Ureter (tissue), 1 donor: ENCODE measurements at regions not wholly inside any gene's neighbourhood (a gene's known extent, or its start where the extent isn't known, plus 50 kb on each side); places are given as distances from the start of the nearest gene placed in this dataset.
"Not testable (repeated sequence)": the region's sequence is repeated elsewhere in the genome, so short reads cannot be mapped to it uniquely, and the experiment has no call there.

Experiments used
- DNase-seq: peaks from one replicate; pipeline ENCODE4 v3.0.0-alpha.2; 2020; ENCODE audit warnings: low spot score
- donor health status: DM: yes; HTN: yes; CAD: no.

GRCh38 chr1:147062956-147063355, 109.3 kb downstream of the PRKAB2 start:
- DNase-seq = no peak

DNA sequence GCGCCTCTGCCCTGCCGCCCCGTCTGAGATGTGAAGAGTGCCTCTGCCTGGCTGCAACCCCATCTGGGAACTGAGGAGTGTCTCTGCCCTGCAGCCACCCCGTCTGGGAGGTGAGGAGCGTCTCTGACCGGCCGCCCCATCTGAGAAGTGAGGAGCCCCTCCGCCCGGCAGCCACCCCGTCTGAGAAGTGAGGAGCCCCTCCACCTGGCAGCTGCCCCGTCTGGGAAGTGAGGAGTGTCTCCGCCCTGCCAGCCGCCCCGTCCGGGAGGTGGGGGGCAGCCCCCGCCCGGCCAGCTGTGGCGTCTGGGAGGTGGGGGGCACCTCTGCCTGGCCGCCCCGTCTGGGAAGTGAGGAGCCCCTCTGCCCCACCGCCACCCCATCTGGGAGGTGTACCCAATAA, 110.4 kb downstream of the PRKAB2 start:
- DNase-seq = not testable (repeated sequence)

- no peak for DNase-seq
Observed at GRCh38 chr1:147053269-147053668, 115.1 kb downstream of the NBPF12 start.

GRCh38 chr1:147052677-147053076, 114.6 kb downstream of the NBPF12 start:
- no peak for DNase-seq

DNA sequence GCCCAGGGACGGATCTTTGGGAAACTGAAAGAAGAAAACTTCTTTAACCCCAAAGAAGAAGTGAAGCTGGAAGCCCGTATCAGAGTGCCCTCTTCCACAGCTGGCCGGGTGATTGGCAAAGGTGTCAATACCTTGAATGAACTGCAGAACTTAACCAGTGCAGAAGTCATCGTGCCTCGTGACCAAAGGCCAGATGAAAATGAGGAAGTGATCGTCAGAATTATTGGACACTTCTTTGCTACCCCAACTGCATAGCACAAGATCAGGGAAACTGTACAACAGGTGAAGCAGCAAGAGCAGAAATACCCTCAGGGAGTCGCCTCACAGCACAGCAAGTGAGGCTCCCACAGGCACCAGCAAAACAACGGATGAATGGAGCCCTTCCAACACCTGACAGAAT, 114.0 kb downstream of the NBPF12 start:
- no peak for DNase-seq

GRCh38 chr1:147051136-147051535, 113.0 kb downstream of the NBPF12 start:
- no peak for DNase-seq

DNA sequence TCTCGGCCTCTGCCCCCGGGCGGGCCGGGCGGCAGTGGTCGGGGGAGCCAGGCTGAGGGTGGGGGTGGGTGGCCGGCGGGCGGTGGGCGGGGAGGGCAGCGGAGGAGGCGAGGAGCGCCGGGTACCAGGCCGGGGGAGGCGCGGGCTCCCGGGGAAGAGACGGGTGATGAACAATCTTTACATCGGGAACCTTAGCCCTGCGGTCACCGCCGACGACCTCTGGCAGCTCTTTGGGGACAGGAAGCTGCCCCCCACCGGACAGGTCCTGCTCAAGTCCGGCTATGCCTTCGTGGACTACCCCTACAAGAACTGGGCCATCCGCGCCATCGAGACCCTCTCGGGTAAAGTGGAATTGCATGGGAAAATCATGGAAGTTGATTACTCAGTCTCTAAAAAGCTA, 112.5 kb downstream of the NBPF12 start:
- no peak for DNase-seq

DNA sequence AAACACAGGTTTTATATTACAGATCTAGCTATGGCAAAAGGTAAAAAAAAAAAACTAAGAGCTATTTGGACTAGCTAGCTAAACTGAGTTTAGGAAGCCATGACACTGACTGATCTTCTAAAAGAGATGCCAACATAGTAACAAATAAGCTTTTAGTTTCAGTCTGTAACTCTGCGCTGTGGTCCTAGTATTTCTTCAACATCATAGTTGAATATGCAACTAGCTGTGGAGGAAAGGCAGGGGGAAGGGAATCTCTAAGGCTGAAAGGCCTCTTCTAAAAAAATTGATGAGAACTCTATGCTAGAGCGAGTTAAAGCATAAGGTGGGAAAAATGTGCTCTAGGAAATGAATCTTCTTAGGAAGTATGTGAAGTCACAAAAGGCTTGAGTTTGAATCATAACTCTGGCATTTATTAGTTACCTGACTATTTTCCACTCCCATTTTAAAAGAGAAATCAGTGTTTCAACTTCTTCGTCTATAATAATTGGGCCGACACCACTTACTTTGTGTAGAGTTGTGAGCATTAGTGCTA, 108.8 kb downstream of the NBPF12 start:
- not testable (repeated sequence) for DNase-seq

- no peak for DNase-seq
Observed at GRCh38 chr1:147046189-147046862, 108.2 kb downstream of the NBPF12 start.
